GM18517 (cell line): ENCODE measurements at regions not wholly inside any gene's neighbourhood (a gene's known extent, or its start where the extent isn't known, plus 50 kb on each side); places are given as distances from the start of the nearest gene placed in this dataset.
"Not testable (repeated sequence)": the region's sequence is repeated elsewhere in the genome, so short reads cannot be mapped to it uniquely, and the experiment has no call there.

Source experiments
- ATAC-seq: cut with Tn5 transposase; IDR thresholded peaks from one replicate; pipeline ENCODE4 v1.9.1; 2021; ENCODE audit warnings: mild to moderate bottlenecking, moderate library complexity; ENCODE audit not compliant: unreplicated experiment

DNA sequence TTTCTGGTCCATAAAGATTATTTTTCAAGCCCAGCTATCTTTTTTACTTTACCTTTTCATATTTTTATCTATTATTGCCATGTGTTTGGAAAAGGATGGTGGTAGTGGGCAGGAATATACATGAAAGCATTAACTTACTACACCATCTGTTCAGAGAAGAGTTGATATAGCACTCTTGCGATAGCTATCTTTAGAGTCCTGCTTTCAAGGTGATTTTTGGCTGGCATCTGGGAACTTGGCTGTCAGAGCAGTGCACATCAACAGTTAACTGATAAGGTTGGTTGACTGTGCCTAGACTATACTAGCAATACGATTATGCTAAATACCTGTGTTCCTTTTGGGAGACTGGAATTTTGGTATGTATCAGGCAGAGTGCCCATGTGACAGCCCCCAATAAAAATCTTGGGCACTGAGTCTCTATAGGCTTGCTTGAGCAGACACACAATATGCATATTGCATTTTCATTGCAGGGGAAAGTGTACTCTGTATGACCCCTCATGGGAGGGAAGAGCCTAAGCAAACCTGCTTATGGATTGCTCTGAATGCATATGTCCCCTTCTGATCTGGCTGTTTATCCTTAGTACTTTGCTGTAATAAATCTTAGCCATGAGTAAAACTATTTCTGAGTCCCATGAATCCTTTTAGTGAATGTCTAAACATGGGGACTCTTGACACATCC is 227.6 kb upstream of the C9orf72 start:
- no peak for ATAC-seq

DNA sequence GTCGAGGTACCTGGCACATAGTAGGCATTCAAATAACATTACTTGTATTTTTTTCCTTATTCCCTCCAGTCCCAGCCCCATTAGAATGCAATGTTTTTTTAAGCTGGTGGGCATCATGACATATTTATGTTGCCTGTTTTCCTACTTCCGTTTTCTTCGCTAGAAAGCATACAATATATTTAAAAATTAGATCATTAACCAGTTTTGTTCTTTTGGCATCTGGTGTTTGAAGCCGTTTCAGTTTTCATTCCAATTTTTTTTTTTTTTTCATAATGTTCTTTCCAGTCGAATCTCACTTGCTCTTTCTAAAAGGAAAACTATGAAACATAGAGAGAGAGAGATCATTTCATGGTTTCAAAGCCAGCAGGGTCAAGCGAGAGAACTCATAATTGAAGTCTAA is 228.3 kb upstream of the C9orf72 start:
- no peak for ATAC-seq

DNA sequence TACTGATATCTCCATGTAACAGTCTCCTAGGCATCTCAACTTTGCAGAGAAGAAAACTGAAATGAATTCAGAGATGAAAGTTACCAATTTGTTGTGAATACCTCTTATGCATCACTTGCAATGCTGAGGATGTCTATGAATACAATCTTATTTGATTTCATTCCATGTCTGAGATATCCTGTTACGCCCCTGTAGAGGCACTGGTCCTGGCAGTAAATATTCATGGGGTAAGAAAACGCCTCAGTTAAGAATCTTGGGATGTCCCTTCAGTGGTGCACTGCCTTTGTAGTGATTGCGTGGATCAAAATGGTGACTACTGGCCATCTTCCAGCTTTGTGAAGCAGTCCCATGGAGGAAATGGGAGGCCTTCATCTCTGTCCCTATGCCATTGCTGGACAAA is 229.1 kb upstream of the C9orf72 start:
- ATAC-seq = no peak

DNA sequence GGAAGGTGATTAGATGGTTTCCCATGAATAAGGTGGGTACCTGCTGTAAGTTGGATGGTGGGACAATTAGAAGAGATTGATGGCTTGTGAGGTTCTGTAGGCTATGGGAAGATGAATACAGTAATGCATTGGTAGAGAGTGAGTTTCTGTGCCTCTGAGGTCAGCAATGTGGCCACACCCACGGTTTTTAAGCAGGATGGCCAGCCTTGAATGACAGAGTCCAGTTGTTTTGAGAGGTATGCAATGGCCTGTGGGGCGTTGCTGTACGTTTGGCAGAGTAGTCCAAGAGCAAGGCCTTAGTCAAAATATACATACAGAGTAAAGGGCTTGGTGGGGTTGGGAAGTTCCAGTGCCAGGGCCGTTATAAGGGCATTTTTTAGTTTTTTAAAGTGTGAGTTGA is 235.6 kb upstream of the C9orf72 start:
- ATAC-seq = no peak

DNA sequence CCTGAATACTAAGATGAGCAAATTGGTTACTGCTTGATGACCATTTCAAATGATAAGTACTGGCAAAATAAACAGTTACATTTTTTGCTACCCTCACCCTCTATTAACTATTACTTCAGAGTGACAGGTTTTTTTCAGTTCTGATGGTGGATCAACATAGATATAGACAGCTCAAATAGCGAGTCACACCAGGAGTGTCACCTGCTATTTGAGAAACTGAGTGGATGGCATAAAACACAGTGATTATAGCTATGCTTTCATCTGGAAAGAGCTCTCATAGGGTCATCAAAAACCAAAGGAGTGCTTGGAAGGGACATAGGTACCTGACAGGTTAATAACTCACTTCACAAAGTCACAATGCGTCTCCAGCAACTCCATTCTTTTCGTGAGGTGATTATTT is 244.5 kb upstream of the C9orf72 start:
- no peak for ATAC-seq

DNA sequence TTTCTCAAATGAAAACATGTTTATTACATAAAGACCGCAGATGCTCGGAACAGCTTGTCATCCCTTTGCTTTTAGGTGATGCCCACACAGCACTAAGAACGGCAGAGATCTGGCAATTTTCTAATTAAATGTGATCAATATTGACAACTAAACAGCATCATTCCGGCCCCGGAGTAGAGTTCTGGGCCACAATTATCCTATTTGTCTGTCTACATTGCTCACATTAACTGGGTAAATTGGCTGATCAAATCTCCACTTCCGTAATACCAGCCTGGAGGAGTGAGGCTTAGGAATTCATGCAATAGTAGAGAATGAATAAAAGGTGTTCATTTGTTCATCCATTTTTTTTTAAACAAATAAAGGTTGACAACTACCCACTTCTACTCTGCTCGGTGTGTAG is 245.1 kb upstream of the C9orf72 start:
- ATAC-seq = no peak

DNA sequence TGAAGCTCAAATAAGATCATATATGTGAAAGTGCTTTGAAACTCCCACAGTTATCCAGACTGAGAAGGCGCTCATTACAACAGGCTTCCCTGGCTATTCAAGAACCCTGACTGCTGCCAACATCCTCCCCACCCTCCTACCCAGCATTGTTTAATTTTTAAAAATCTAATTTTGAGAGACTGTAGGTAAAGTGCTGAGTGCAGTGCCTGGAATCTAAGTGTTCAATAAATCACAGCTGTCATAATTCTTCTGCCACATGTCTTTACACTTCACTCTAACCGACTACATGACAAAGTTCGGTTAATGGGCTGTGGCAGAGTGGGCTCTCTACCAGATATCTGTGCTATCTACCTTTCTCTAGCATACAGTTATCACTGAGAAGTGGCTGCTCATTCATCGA is 255.6 kb upstream of the C9orf72 start:
- ATAC-seq = no peak

DNA sequence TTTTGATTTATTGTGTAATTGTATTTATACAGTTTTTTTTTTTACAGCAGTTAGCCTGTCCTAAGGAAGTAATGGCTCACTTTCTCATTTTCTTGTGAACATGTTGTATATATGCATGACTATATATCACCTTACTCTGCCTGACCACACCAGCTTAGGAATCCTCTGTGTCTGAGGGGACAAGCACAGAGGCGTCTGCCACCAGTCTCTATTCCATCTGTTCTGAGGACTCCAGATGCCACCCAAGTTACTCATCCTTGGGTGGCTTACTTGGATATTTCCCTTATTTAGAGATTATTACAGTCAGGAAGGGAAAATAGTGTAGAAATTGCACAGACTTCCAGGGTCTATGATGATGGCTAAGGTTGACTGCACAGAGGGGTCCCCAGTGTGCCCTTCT is 256.3 kb upstream of the C9orf72 start:
- ATAC-seq = no peak

DNA sequence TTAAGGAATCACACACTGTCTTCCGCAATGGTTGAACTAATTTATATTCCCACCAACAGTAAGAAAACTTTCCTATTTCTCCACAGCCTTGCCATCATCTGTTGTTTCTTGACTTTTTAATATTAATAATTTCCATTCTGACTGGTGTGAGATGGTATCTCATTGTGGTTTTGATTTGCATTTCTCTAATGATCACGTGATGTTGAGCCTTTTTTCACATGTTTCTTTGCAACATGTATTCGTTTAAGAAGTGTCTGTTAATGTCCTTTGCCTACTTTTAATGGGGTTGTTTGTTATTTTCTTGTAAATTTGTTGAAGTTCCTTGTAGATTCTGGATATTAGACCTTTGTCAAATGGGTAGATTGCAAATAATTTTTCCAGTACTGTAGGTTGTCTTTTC is 258.8 kb upstream of the C9orf72 start:
- not testable (repeated sequence) for ATAC-seq

DNA sequence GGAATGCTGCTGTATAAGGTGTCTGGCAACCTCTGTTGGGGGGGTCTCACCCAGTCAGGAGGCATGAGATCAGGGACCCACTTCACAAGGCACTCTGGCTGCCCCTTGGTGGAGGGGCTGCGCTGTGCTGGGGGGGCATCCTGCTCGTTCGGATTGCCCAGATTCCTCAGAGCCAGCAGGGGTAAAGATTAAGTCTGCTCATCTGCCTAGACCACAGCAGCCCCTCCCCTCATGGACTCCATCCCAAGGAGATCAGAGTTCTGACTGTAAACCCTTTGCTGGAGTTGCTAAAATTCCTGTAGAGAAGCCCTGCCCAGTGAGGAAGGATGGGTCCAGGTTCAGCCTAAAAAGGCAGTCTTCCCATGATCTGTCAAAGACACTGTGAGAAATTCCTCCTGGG is 262.0 kb upstream of the C9orf72 start:
- no peak for ATAC-seq

DNA sequence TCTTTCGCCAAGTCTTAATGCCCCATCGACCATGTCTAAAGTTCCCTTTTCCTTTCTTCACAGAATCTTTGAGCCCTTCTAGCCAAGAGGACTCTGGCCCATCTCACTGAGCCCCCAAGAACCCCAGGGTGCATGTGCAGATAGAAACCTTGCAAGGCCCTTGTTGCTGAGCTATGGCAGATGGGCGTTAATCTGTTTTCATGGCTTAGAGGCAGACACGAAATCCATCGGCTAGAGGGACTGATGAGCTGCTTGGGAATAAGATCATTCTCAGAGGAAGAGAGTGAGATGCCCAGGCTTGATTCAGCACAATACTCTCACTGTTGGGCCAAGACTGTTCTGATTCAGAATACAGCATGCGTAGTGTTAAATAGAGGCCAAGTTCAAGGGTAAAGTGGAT is 262.5 kb upstream of the C9orf72 start:
- ATAC-seq = no peak

DNA sequence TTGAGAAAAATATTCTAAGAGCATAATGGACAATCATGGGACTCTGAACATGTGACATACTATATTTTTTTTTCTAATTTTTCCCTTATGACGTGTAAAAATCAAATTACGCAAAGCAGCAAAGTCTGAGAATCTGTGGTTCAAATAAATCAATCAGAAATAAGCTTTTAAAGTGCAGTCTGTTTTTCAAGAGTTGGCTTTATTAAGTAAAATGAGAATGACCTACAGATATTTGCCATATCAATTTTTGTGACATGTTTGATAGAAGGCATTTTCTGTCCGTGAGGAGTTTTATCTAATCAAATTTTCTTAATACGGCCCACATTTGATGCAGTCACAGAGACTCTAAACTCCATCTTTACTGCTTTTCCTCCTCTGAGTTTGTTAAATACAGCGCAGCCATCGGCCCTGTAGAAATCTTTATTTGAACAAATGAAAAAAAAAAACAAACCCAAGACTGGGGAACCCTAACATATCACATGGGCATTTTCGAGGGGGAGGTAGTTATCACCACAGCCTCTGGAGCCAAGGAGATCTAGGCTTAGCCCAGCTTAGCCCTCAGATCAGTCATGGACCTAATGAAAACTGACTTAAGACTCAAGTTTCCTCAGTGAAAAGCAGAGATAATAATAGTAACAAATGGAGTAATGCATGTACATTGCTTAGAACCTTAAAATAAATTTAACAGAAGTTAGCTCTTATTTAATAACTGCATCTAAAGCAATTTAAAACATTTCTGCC is 263.6 kb upstream of the C9orf72 start:
- ATAC-seq = no peak

DNA sequence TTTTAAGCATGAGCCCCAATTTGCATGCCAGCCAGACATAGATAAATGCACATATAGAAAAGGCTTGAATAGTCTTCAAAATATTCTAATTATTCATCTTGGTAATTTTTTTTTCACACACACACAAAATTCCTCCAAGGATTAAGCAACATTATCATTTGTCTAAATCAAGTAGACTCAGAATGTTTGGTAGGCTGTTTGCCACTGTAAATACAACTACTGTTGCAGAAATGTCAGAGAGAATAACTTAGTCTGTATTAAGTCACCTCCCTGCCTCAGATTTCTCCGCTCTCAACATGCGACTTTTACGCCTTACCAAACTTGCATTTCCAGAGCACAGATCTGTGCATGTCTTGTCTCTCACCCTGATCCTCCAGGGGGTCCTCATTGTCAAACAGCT is 265.6 kb upstream of the C9orf72 start:
- no peak for ATAC-seq

DNA sequence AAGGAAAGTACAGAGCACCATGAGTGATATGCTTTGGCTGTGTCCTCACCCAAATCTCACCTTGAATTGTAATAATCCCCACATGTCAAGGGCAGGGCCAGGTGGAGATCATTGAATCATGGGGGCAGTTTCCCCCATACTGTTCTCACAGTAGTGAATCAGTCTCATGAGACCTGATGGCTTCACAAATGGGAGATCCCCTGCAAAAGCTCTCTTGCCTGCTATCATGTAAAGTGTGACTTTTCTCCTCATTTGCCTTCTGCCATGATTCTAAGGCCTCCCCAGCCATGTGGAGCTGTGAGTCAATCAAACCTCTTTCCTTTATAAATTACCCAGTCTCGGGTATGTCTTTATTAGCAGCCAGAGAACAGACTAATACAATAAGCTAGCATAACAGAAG is 266.5 kb upstream of the C9orf72 start:
- ATAC-seq = not testable (repeated sequence)

DNA sequence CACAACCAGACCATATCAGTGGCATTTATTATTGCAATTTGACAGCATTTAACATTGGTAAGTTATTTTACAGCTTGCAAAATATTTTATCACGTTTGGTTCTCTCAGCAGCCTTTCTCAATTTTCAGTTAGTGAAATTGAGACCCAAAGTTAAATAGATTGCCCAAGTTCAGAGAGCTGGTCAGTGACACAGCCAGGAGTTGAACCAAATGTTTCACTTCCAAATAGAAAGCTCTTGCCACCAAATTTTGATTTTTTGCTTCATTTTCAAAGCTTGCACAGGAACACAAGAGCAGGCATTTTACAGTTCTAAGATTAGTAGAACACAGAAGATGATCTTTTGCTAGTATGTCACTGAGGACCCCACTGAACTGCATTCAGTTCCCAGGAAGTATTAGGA is 271.5 kb upstream of the C9orf72 start:
- ATAC-seq = no peak

DNA sequence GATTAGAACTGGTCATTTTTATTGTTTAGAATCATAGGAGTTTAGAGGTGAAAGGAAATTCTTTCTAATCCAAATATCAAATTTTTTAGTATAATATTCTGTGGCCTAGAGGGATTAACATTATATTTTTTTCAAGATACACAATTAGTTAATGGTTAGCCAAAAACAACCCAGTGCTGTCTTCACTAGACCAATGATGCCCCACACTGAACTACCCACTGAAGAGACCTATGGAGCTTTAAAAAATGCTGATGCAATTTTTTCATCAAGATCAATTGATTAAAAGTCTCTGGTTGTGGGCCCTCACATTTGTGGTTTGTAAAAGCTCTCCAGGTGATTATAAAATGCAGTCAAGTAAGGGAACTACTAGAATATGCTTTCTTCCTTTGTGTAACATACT is 274.1 kb upstream of the C9orf72 start:
- ATAC-seq = no peak

DNA sequence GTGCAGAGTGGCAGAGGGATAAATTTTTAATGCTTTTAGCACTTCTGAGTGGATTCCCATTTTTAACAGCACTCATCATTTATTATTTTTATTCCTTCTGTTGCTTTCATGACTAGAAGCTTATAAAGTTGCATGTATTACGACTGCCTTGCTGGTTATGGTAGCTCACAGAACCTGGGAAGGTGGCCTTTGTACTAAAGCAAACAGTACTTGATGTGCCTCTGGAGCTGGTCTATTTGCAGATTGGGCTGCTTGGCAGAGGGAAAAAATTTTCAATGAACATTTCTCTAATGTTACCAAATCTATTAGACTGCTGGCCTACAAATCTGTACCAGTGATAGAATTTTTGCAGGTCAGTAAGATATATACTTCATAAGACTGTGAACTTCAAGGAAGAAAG is 274.5 kb upstream of the C9orf72 start:
- ATAC-seq = no peak

DNA sequence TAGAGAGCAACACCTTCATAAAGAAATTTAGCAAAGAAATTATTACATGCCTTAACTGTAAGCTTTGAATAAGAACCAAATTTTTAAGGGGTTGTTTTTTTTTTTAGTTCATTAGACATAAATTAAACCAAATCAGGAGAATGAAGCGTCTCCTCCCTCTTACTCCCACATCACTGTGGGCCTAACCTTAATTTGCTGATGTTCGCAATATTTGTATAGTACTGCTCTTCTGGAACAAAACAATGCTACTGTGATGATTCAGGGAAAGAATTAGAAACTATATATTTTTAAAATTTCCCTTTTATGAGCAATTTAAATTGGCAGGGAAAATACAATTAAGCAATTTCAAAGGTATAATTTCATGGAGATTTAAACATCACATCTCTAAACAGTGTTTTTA is 275.0 kb upstream of the C9orf72 start:
- no peak for ATAC-seq

DNA sequence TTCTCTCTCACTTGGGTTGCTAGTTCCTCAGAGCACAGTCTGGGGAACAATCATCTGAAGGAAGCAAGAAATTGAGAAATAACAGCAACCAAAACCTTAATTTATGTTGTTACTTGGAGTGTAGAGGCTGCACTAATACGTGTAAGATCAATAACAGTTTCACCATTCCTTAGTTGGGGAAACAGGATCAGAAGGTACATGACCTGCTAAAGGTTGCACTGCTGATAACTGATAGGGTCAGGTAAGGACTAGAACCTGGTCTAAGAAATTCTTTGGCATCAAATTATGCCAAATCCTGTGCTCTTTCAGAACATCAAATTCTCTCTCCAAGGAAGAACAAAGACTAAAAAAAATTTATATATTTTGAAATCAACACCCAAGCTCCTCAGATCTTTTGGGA is 278.6 kb upstream of the C9orf72 start:
- no peak for ATAC-seq

DNA sequence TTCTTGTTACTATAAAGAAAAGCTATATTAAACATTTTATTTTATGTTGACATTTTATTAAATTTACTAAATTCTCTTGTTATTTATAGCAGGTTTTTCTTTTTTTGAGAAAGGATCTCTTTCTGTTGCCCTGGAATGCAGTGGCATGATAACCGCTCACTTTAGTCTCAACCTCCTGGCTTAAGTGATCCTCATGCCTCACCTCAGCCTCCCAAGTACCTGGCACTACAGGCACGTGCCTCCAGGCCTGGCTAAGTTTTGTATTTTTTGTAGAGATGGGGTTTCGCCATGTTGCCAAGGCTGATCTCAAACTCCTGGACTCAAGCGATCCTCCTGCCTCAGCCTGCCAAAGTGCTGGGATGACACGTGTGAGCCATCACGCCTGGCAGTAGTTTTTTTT is 280.2 kb upstream of the C9orf72 start:
- no peak for ATAC-seq

DNA sequence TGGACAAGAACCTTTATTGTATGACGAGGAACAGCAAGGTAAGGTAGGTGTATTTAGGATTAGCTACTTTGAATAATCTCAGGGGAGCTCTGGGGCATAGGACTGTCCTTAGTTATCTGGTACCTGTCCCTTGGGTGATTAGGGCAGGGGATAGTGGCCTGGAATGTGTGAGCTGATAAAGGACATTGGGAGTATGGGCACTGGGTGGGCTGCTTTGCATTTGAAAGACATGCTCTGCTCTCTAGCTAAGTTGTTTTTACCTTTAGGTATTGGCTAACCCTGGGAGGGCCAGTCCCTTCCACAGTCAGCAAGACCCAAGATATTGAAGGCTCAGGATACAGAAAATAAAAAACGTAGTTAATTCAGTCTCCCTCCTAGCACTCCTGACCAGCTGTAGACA is 282.8 kb upstream of the C9orf72 start:
- no peak for ATAC-seq

DNA sequence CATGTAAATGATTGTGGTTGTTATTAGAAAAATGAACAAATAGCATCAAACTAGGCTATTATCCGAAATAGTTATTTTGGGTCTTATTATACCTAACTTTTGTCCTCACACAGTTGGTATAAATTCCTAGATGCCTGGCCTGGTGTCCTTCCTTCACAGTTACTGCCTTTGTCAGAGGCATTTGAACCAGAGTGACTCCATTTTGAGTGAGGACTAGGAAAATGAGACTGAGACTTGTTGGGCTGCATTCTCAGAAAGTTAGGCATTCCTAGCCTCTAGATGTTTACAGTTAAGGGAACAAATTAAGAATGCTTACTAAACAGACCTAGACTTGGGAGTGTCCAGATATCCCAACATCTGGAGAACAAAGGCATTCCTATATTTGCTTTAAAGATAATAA is 283.5 kb upstream of the C9orf72 start:
- ATAC-seq = no peak

DNA sequence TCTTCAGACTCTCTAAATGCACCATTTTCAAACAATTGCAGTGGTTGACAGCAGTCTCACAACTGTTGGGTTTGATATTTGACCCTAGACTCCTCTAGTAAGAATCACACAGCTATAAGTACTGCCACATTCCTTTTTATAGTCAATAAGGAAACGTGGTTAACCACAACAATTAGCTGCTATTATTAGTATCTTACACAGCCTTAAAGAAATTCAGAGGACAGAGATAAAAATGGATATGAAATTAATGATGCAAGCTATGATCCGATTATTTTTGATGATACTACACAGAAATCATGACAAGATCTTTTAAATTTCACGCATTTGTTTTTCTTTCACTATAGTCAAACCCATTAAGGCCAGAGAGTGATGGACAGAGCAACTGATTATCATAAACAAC is 288.6 kb upstream of the C9orf72 start:
- no peak for ATAC-seq
